Mesenchymal stem cell (in vitro differentiated cells and primary cell): ENCODE measurements at regions not wholly inside any gene's neighbourhood (a gene's known extent, or its start where the extent isn't known, plus 50 kb on each side); places are given as distances from the start of the nearest gene placed in this dataset.

Experiments used
- DNase-seq: peaks from one replicate; pipeline ENCODE4 v3.0.0-alpha.2; 2013
- H2AFZ ChIP-seq: one replicate; pipeline ENCODE4 v1.6.1; 2013; ENCODE audit warnings: low read depth, mild to moderate bottlenecking, control low read depth, inconsistent platforms, low read length, moderate library complexity
- H2AK5ac ChIP-seq: 2 replicates; pipeline ENCODE4 v1.6.1; 2013; ENCODE audit warnings: low read length, moderate library complexity, mild to moderate bottlenecking, inconsistent platforms; ENCODE audit not compliant: severe bottlenecking
- H2BK120ac ChIP-seq: one replicate; pipeline ENCODE4 v1.6.1; 2013; ENCODE audit warnings: low read depth, mild to moderate bottlenecking, inconsistent platforms, low read length, moderate library complexity
- H2BK12ac ChIP-seq, 2 experiments: one replicate each; pipeline ENCODE4 v1.6.1; 2013; ENCODE audit warnings: inconsistent platforms in 2 of 2, low read length in 2 of 2, mild to moderate bottlenecking in 2 of 2, moderate library complexity in 2 of 2, control low read depth in 1 of 2
- H2BK15ac ChIP-seq: one replicate; pipeline ENCODE4 v1.6.1; 2013; ENCODE audit warnings: mild to moderate bottlenecking, low read depth, inconsistent platforms; ENCODE audit not compliant: poor library complexity, severe bottlenecking
- H2BK5ac ChIP-seq: 2 replicates; pipeline ENCODE4 v1.6.1; 2013; ENCODE audit warnings: low read depth, mild to moderate bottlenecking, low read length, control low read depth, inconsistent platforms; ENCODE audit not compliant: poor library complexity, severe bottlenecking
- H3K14ac ChIP-seq, 2 experiments: one replicate each; pipeline ENCODE4 v1.6.1; 2013; ENCODE audit warnings: inconsistent platforms in 2 of 2, low read length in 2 of 2, control low read depth in 1 of 2, mild to moderate bottlenecking in 1 of 2, moderate library complexity in 1 of 2
- H3K18ac ChIP-seq, 2 experiments: one replicate each; pipeline ENCODE4 v1.6.1; 2013; ENCODE audit warnings: inconsistent platforms in 2 of 2, low read length in 2 of 2, control low read depth in 1 of 2, low read depth in 1 of 2, mild to moderate bottlenecking in 1 of 2
- H3K23ac ChIP-seq, 2 experiments: one replicate each; pipeline ENCODE4 v1.6.1; 2013; ENCODE audit warnings: inconsistent platforms in 2 of 2, low read length in 2 of 2, mild to moderate bottlenecking in 2 of 2, moderate library complexity in 2 of 2, control low read depth in 1 of 2
- H3K27ac ChIP-seq: 2 replicates; pipeline ENCODE4 v1.5.1; 2013; ENCODE audit warnings: mild to moderate bottlenecking, moderate library complexity, low read length, control low read depth, inconsistent platforms; ENCODE audit not compliant: poor library complexity, severe bottlenecking
- H3K27me3 ChIP-seq, 2 experiments: 2 replicates each; pipeline versions ENCODE4 v1.6.1 to v1.7.0; 2013; ENCODE audit warnings: low read length in 2 of 2, mild to moderate bottlenecking in 2 of 2, moderate library complexity in 2 of 2, control low read depth in 1 of 2, inconsistent platforms in 1 of 2; ENCODE audit not compliant: control insufficient read depth in 1 of 2, insufficient read depth in 1 of 2
- H3K36me3 ChIP-seq, 2 experiments: 2 replicates each; pipeline versions ENCODE4 v1.6.1 to v1.7.0; 2013; ENCODE audit warnings: low read length in 2 of 2, control low read depth in 1 of 2, inconsistent platforms in 1 of 2, low read depth in 1 of 2, mild to moderate bottlenecking in 1 of 2; ENCODE audit not compliant: insufficient read depth in 2 of 2, control insufficient read depth in 1 of 2
- H3K4ac ChIP-seq, 2 experiments: one replicate each; pipeline ENCODE4 v1.6.1; 2013; ENCODE audit warnings: inconsistent platforms in 2 of 2, low read length in 2 of 2, mild to moderate bottlenecking in 2 of 2, moderate library complexity in 2 of 2, control low read depth in 1 of 2, low read depth in 1 of 2
- H3K4me1 ChIP-seq: 2 replicates; pipeline ENCODE4 v1.6.1; 2013; ENCODE audit warnings: low read depth, low read length, control low read depth; ENCODE audit not compliant: control insufficient read depth, insufficient read depth
- H3K4me2 ChIP-seq: 2 replicates; pipeline ENCODE4 v1.6.1; 2013; ENCODE audit warnings: low read length, mild to moderate bottlenecking, inconsistent platforms; ENCODE audit not compliant: poor library complexity, severe bottlenecking
- H3K4me3 ChIP-seq, 2 experiments: 2 replicates each; pipeline versions ENCODE4 v1.5.1 to v1.7.0; 2013; ENCODE audit warnings: low read length in 2 of 2, mild to moderate bottlenecking in 2 of 2, control low read depth in 1 of 2, low read depth in 1 of 2; ENCODE audit not compliant: insufficient read depth in 1 of 2
- H3K79me1 ChIP-seq: replicated peaks from 2 replicates; pipeline ENCODE4 v1.6.1; 2013; ENCODE audit warnings: mild to moderate bottlenecking, control low read depth, low read length, inconsistent platforms; ENCODE audit not compliant: poor library complexity, severe bottlenecking
- H3K9ac ChIP-seq: 2 replicates; pipeline ENCODE4 v1.7.0; 2013; ENCODE audit warnings: mild to moderate bottlenecking, low read length, moderate library complexity
- H3K9me3 ChIP-seq: 2 replicates; pipeline ENCODE4 v1.7.0; 2013; ENCODE audit warnings: mild to moderate bottlenecking, low read length; ENCODE audit not compliant: control insufficient read depth
- H4K8ac ChIP-seq: one replicate; pipeline ENCODE4 v1.6.1; 2013; ENCODE audit warnings: inconsistent platforms, mild to moderate bottlenecking, low read length, moderate library complexity
- H4K91ac ChIP-seq: one replicate; pipeline ENCODE4 v1.6.1; 2013; ENCODE audit warnings: mild to moderate bottlenecking, low read length, inconsistent platforms
- WGBS: methylation state at CpG from one replicate; pipeline ENCODE4 v1.1.7; 2013; ENCODE audit warnings: mixed read lengths; 5-methylcytosine and 5-hydroxymethylcytosine counted together

- Histone ChIP-seq H2BK120ac (no peak overlapping the region), H2BK15ac (no peak overlapping the region), H3K4me1 (no peaks in the 10 kb centered on the region), H3K4ac (no peak overlapping the region), H3K4me2 (no peak overlapping the region), H2AK5ac (no peak overlapping the region), H3K14ac (no peak overlapping the region), H3K27me3 (peaks cover 0 to 4% of the 10 kb centered on the region in 2 experiments), H3K9ac (no peak overlapping the region), H2AFZ (no peak overlapping the region), H3K79me1 (no peaks in the 10 kb centered on the region), H3K36me3 (no peaks in the 10 kb centered on the region), H3K18ac (no peak overlapping the region), H4K8ac (no peak overlapping the region), H2BK5ac (no peak overlapping the region), H3K9me3 (peaks cover 4% of the 10 kb centered on the region), H3K4me3 (no peak overlapping the region), H3K27ac (no peak overlapping the region), H4K91ac (no peak overlapping the region), H3K23ac (no peak overlapping the region), H2BK12ac (no peak overlapping the region)
- no peak for DNase-seq
These were observed 339.9 kb upstream of the NCKAP5 start for GRCh38 chr2:133908171-133908570.

GRCh38 chr2:133918141-133918540 is 335.7 kb upstream of the MGAT5 start:
- Histone ChIP-seq H3K4me2 (no peak overlapping the region), H3K4me1 (no peaks in the 10 kb centered on the region), H3K4ac (no peak overlapping the region), H3K27ac (no peak overlapping the region), H3K9ac (no peak overlapping the region), H4K91ac (no peak overlapping the region), H3K18ac (no peak overlapping the region), H2BK15ac (no peak overlapping the region), H2BK120ac (no peak overlapping the region), H3K36me3 (no peaks in the 10 kb centered on the region), H2BK5ac (no peak overlapping the region), H4K8ac (no peak overlapping the region), H2BK12ac (no peak overlapping the region), H3K4me3 (no peak overlapping the region), H2AFZ (no peak overlapping the region), H3K27me3 (peaks cover 0 to 4% of the 10 kb centered on the region in 2 experiments), H3K9me3 (no peaks in the 10 kb centered on the region), H3K79me1 (no peaks in the 10 kb centered on the region), H3K23ac (no peak overlapping the region), H3K14ac (no peak overlapping the region), H2AK5ac (no peak overlapping the region)
- DNase-seq: no peak
- WGBS: 76% methylated on average over 1 of the region's 1 CpG

- WGBS: 75% methylated on average over 3 of the region's 3 CpGs
These were observed 334.6 kb upstream of the MGAT5 start for GRCh38 chr2:133919285-133919684.

GRCh38 chr2:133927894-133928293 is 326.0 kb upstream of the MGAT5 start:
- Histone ChIP-seq H3K79me1 (no peaks in the 10 kb centered on the region), H2BK12ac (no peak overlapping the region), H3K23ac (no peak overlapping the region), H3K18ac (no peak overlapping the region), H2AK5ac (no peak overlapping the region), H3K4ac (no peak overlapping the region), H2BK15ac (no peak overlapping the region), H3K4me3 (no peak overlapping the region), H4K91ac (no peak overlapping the region), H3K9ac (no peak overlapping the region), H3K14ac (no peak overlapping the region), H2BK5ac (no peak overlapping the region), H3K27ac (no peak overlapping the region), H2AFZ (no peak overlapping the region), H3K4me2 (no peak overlapping the region), H3K9me3 (no peaks in the 10 kb centered on the region), H3K4me1 (no peaks in the 10 kb centered on the region), H3K27me3 (peaks cover 0 to 9% of the 10 kb centered on the region in 2 experiments), H3K36me3 (no peaks in the 10 kb centered on the region), H4K8ac (no peak overlapping the region), H2BK120ac (no peak overlapping the region)
- no peak for DNase-seq
- WGBS: 94% methylated on average over 1 of the region's 2 CpGs

More at GRCh38 chr2:133919285-133919684, 334.6 kb upstream of the MGAT5 start:
- no peak overlapping the region for H4K91ac ChIP-seq
- DNase-seq: no peak
- no peaks in the 10 kb centered on the region for H3K79me1 ChIP-seq
- no peaks in the 10 kb centered on the region for H3K4me1 ChIP-seq
- H3K9ac ChIP-seq: no peak overlapping the region
- H3K4me2 ChIP-seq: no peak overlapping the region
- no peak overlapping the region for H2BK120ac ChIP-seq
- H3K27ac ChIP-seq: no peak overlapping the region
- no peak overlapping the region for H3K18ac ChIP-seq
- no peak overlapping the region for H3K14ac ChIP-seq
- no peak overlapping the region for H3K4ac ChIP-seq
- no peak overlapping the region for H2BK12ac ChIP-seq
- H3K36me3 ChIP-seq: no peaks in the 10 kb centered on the region
- H4K8ac ChIP-seq: no peak overlapping the region
- H2AFZ ChIP-seq: no peak overlapping the region
- no peak overlapping the region for H2BK15ac ChIP-seq
- no peak overlapping the region for H2BK5ac ChIP-seq
- H3K9me3 ChIP-seq: no peaks in the 10 kb centered on the region
- peaks cover 0 to 4% of the 10 kb centered on the region in 2 experiments for H3K27me3 ChIP-seq
- H3K23ac ChIP-seq: no peak overlapping the region
- H2AK5ac ChIP-seq: no peak overlapping the region
- H3K4me3 ChIP-seq: no peak overlapping the region
